ENCODE measurements at regions not wholly inside any gene's neighbourhood (a gene's known extent, or its start where the extent isn't known, plus 50 kb on each side); places are given as distances from the start of the nearest gene placed in this dataset.

- Histone ChIP-seq H3K23me2 (ENCODE audit: low read depth, low read length) (no peaks in the 10 kb centered on the region), H2AFZ (ENCODE audit: low read length) (no peak overlapping the region), H2BK20ac (ENCODE audit: low read length) (no peak overlapping the region), H3K23ac (ENCODE audit: insufficient read length) (no peak overlapping the region), H3K4me3 (ENCODE audit: extremely low read depth in 1 of 4, insufficient read depth in 2 of 4, low read depth in 3 of 4, low read length in 4 of 4) (no peak overlapping the region), H4K91ac (replicated peaks; ENCODE audit: insufficient read length, low read length) (no peak overlapping the region), H3K36me3 (ENCODE audit: control insufficient read depth in 2 of 4, insufficient read depth in 4 of 4, low read length in 3 of 4) (no peaks in the 10 kb centered on the region), H3K4ac (replicated peaks; ENCODE audit: insufficient read length, low read depth, low read length) (no peak overlapping the region), H4K20me1 (replicated peaks in 1 of 2; ENCODE audit: control insufficient read depth in 1 of 2, insufficient read depth in 2 of 2, low read length in 2 of 2) (no peaks in the 10 kb centered on the region), H2BK15ac (ENCODE audit: low read length) (no peak overlapping the region), H3K27ac (ENCODE audit: low read depth, low read length) (no peak overlapping the region), H3K18ac (ENCODE audit: extremely low read depth, low read length) (no peak overlapping the region), H3K4me2 (ENCODE audit: insufficient read depth in 1 of 2, low read depth in 2 of 2, low read length in 2 of 2) (no peak overlapping the region), H3K56ac (replicated peaks; ENCODE audit: insufficient read length, low read depth, low read length) (no peak overlapping the region), H4K5ac (ENCODE audit: insufficient read length, low read depth, low read length) (no peak overlapping the region), H4K8ac (ENCODE audit: extremely low read depth, insufficient read depth, low read length) (no peak overlapping the region), H3K9me3 (ENCODE audit: insufficient read depth in 2 of 2, low read depth in 1 of 2, low read length in 1 of 2) (no peaks in the 10 kb centered on the region), H3K79me1 (ENCODE audit: low read depth, low read length) (no peaks in the 10 kb centered on the region), H3K27me3 (replicated peaks in 1 of 4; ENCODE audit: control insufficient read depth in 3 of 4, extremely low read depth in 1 of 4, insufficient read depth in 3 of 4, low read length in 3 of 4) (no peaks in the 10 kb centered on the region), H2AK5ac (ENCODE audit: low read depth, low read length) (no peak overlapping the region), H3K4me1 (replicated peaks in 1 of 4; ENCODE audit: control insufficient read depth in 3 of 4, insufficient read depth in 4 of 4, low read length in 3 of 4) (no peaks in the 10 kb centered on the region), H2BK12ac (ENCODE audit: low read depth, low read length) (no peak overlapping the region), H3K14ac (ENCODE audit: insufficient read length) (no peak overlapping the region), H3K9ac (replicated peaks in 1 of 4; ENCODE audit: extremely low read depth in 1 of 4, low read depth in 3 of 4, low read length in 3 of 4) (no peak overlapping the region), H2BK120ac (replicated peaks; ENCODE audit: low read depth, low read length) (no peak overlapping the region), H2BK5ac (ENCODE audit: low read depth, low read length) (no peak overlapping the region), H3K79me2 (ENCODE audit: control insufficient read depth in 1 of 2, insufficient read depth in 2 of 2, low read length in 2 of 2) (no peaks in the 10 kb centered on the region)
- no peak for DNase-seq (ENCODE audit: low read depth in 1 of 2, low spot score in 2 of 2)
- TF ChIP-seq USF2 (IDR thresholded peaks at IDR 0.05; ENCODE audit: low read length) (no peak), SP1 (IDR thresholded peaks at IDR 0.05; ENCODE audit: low read depth, low read length) (no peak), TAF7 (optimal IDR thresholded peaks at IDR 0.05; ENCODE audit: borderline replicate concordance, low read depth, low read length) (no peak), SP2 (IDR thresholded peaks at IDR 0.05; ENCODE audit: low read length) (no peak), TAF1 (IDR thresholded peaks at IDR 0.05; ENCODE audit: low read depth, low read length) (no peak), CEBPB (IDR thresholded peaks at IDR 0.05; ENCODE audit: low read depth, low read length) (no peak), CREB1 (IDR thresholded peaks at IDR 0.05) (no peak)
- ChIA-PET CTCF (ENCODE audit: partially characterized antibody) (no interaction called here), POLR2A (ENCODE audit: partially characterized antibody) (no interaction called here)
- no peak for FAIRE-seq
These were observed 577.6 kb upstream of the FAM98A start for GRCh38 chr2:34176693-34177092.

All from H1 (cell line).